H1 (cell line): ENCODE measurements at regions not wholly inside any gene's neighbourhood (a gene's known extent, or its start where the extent isn't known, plus 50 kb on each side); places are given as distances from the start of the nearest gene placed in this dataset.

ENCODE experiments used
- CTCF ChIA-PET: fragments of 300-600 bp; sonication (Branson Sonifier 250); formaldehyde crosslinking; loops from one replicate; lab custom pipeline; 2021; ENCODE audit not compliant: partially characterized antibody; lab: Charles Lee
- POLR2A ChIA-PET: fragments of 300-600 bp; sonication (Branson Sonifier 250); formaldehyde crosslinking; loops from one replicate; lab custom pipeline; 2021; ENCODE audit warnings: inconsistent platforms; ENCODE audit not compliant: partially characterized antibody; lab: Charles Lee
- DNase-seq, 2 experiments: peaks; one replicate each; pipeline versions ENCODE4 v3.0.0 to v3.0.0-alpha.2; 2010 to 2022; ENCODE audit warnings: low spot score in 2 of 2, low read depth in 1 of 2, mixed read lengths in 1 of 2
- FAIRE-seq: peaks from 2 replicates; lab custom pipeline; 2011; peaks lifted over from hg19 to GRCh38; lab: Jason Lieb, UNC
- H2AFZ ChIP-seq: 2 replicates; pipeline ENCODE4 v1.8.1; 2012; ENCODE audit warnings: low read length, inconsistent platforms
- H2AK5ac ChIP-seq: 2 replicates; pipeline ENCODE4 v1.6.1; 2013; ENCODE audit warnings: low read depth, low read length
- H2BK120ac ChIP-seq: replicated peaks from 2 replicates; pipeline ENCODE3; 2013; ENCODE audit warnings: low read depth, low read length, inconsistent platforms
- H2BK12ac ChIP-seq: 2 replicates; pipeline ENCODE4 v1.6.1; 2013; ENCODE audit warnings: low read depth, low read length
- H2BK15ac ChIP-seq: 2 replicates; pipeline ENCODE4 v1.6.1; 2013; ENCODE audit warnings: low read length
- H2BK20ac ChIP-seq: 2 replicates; pipeline ENCODE4 v1.6.1; 2013; ENCODE audit warnings: low read length
- H2BK5ac ChIP-seq: 2 replicates; pipeline ENCODE4 v1.6.1; 2013; ENCODE audit warnings: low read depth, low read length
- H3K14ac ChIP-seq: 2 replicates; pipeline ENCODE4 v1.6.1; 2013; ENCODE audit warnings: inconsistent platforms; ENCODE audit not compliant: insufficient read length
- H3K18ac ChIP-seq: 2 replicates; pipeline ENCODE4 v1.6.1; 2013; ENCODE audit warnings: low read length; ENCODE audit errors: extremely low read depth
- H3K23ac ChIP-seq: 2 replicates; pipeline ENCODE4 v1.6.1; 2013; ENCODE audit warnings: inconsistent platforms; ENCODE audit not compliant: insufficient read length
- H3K23me2 ChIP-seq: 2 replicates; pipeline ENCODE4 v1.6.1; 2013; ENCODE audit warnings: low read depth, low read length
- H3K27ac ChIP-seq: 2 replicates; pipeline ENCODE4 v1.6.1; 2011; ENCODE audit warnings: low read depth, low read length, inconsistent platforms
- H3K27me3 ChIP-seq, 4 experiments: replicated peaks in 1 of 4; 1 replicate in 1 of 4; 2 replicates in 3 of 4; pipeline versions ENCODE4 v1.6.1 to v1.8.1; 2011 to 2013; ENCODE audit warnings: low read length in 3 of 4, mild to moderate bottlenecking in 3 of 4, inconsistent platforms in 2 of 4, mixed read lengths in 2 of 4, moderate library complexity in 1 of 4; ENCODE audit not compliant: control insufficient read depth in 3 of 4, insufficient read depth in 3 of 4; ENCODE audit errors: extremely low read depth in 1 of 4
- H3K36me3 ChIP-seq, 4 experiments: 2 replicates each; pipeline versions ENCODE4 v1.6.1 to v1.8.1; 2011 to 2013; ENCODE audit warnings: mild to moderate bottlenecking in 4 of 4, low read length in 3 of 4, moderate library complexity in 2 of 4, control low read depth in 1 of 4, inconsistent platforms in 1 of 4; ENCODE audit not compliant: insufficient read depth in 4 of 4, control insufficient read depth in 2 of 4
- H3K4ac ChIP-seq: replicated peaks from 2 replicates; pipeline ENCODE3; 2013; ENCODE audit warnings: low read length, low read depth, mixed read lengths, inconsistent platforms; ENCODE audit not compliant: insufficient read length
- H3K4me1 ChIP-seq, 4 experiments: replicated peaks in 1 of 4; 1 replicate in 1 of 4; 2 replicates in 3 of 4; pipeline versions ENCODE4 v1.6.1 to v1.8.1; 2011 to 2013; ENCODE audit warnings: low read length in 3 of 4, inconsistent platforms in 2 of 4, mixed read lengths in 1 of 4; ENCODE audit not compliant: insufficient read depth in 4 of 4, control insufficient read depth in 3 of 4
- H3K4me2 ChIP-seq, 2 experiments: 2 replicates each; pipeline versions ENCODE4 v1.6.1 to v1.8.1; 2011 to 2013; ENCODE audit warnings: low read depth in 2 of 2, low read length in 2 of 2, control low read depth in 1 of 2, inconsistent platforms in 1 of 2, mild to moderate bottlenecking in 1 of 2; ENCODE audit not compliant: insufficient read depth in 1 of 2
- H3K4me3 ChIP-seq, 4 experiments: fragments of 200-600, 300-600 bp in 1 of 4; sonication (generic), shearing (Covaris generic), sonication (Bioruptor Twin) in 1 of 4; 2 replicates each; pipeline versions ENCODE4 v1.5.1 to v1.8.1; 2011 to 2016; ENCODE audit warnings: low read length in 4 of 4, low read depth in 3 of 4, control low read depth in 2 of 4, inconsistent platforms in 2 of 4, mild to moderate bottlenecking in 2 of 4, mixed read lengths in 1 of 4, moderate library complexity in 1 of 4; ENCODE audit not compliant: insufficient read depth in 2 of 4; ENCODE audit errors: extremely low read depth in 1 of 4
- H3K56ac ChIP-seq: replicated peaks from 2 replicates; pipeline ENCODE3; 2013; ENCODE audit warnings: low read depth, mild to moderate bottlenecking, mixed read lengths, low read length, inconsistent platforms; ENCODE audit not compliant: insufficient read length
- H3K79me1 ChIP-seq: 2 replicates; pipeline ENCODE4 v1.6.1; 2013; ENCODE audit warnings: low read depth, low read length, control low read depth
- H3K79me2 ChIP-seq, 2 experiments: 2 replicates each; pipeline versions ENCODE4 v1.6.1 to v1.8.1; 2012 to 2013; ENCODE audit warnings: low read length in 2 of 2, mild to moderate bottlenecking in 2 of 2, inconsistent platforms in 1 of 2; ENCODE audit not compliant: insufficient read depth in 2 of 2, control insufficient read depth in 1 of 2
- H3K9ac ChIP-seq, 4 experiments: replicated peaks in 1 of 4; 1 replicate in 1 of 4; 2 replicates in 3 of 4; pipeline versions ENCODE4 v1.6.1 to v1.8.1; 2011 to 2013; ENCODE audit warnings: low read depth in 3 of 4, low read length in 3 of 4, control low read depth in 2 of 4, mild to moderate bottlenecking in 2 of 4, moderate library complexity in 2 of 4, inconsistent platforms in 1 of 4; ENCODE audit errors: extremely low read depth in 1 of 4
- H3K9me3 ChIP-seq, 2 experiments: 2 replicates each; pipeline versions ENCODE4 v1.6.1 to v1.8.1; 2012 to 2013; ENCODE audit warnings: mild to moderate bottlenecking in 2 of 2, moderate library complexity in 2 of 2, control low read depth in 1 of 2, inconsistent platforms in 1 of 2, low read depth in 1 of 2, low read length in 1 of 2, mixed read lengths in 1 of 2; ENCODE audit not compliant: insufficient read depth in 2 of 2
- H4K20me1 ChIP-seq, 2 experiments: replicated peaks in 1 of 2; 2 replicates each; pipeline versions ENCODE3 to v1.8.1; 2011 to 2013; ENCODE audit warnings: inconsistent platforms in 2 of 2, low read length in 2 of 2, mild to moderate bottlenecking in 1 of 2; ENCODE audit not compliant: insufficient read depth in 2 of 2, control insufficient read depth in 1 of 2
- H4K5ac ChIP-seq: 2 replicates; pipeline ENCODE4 v1.6.1; 2013; ENCODE audit warnings: low read length, low read depth, mixed read lengths, inconsistent platforms; ENCODE audit not compliant: insufficient read length
- H4K8ac ChIP-seq: 2 replicates; pipeline ENCODE4 v1.8.0; 2013; ENCODE audit warnings: mild to moderate bottlenecking, moderate library complexity, low read length, inconsistent platforms; ENCODE audit not compliant: insufficient read depth; ENCODE audit errors: extremely low read depth
- H4K91ac ChIP-seq: replicated peaks from 2 replicates; pipeline ENCODE3; 2013; ENCODE audit warnings: low read length, mixed read lengths, inconsistent platforms; ENCODE audit not compliant: insufficient read length
- BRCA1 ChIP-seq: IDR thresholded peaks from 2 replicates; pipeline ENCODE4 v1.6.1; 2012; ENCODE audit warnings: low read depth, low read length, improper control_type of control experiment
- CBX8 ChIP-seq: fragments of 300-800, 300-1000 bp; sonication (generic); IDR thresholded peaks from 2 replicates; pipeline ENCODE4 v1.7.1; 2016; ENCODE audit warnings: low read depth, low read length, borderline replicate concordance
- FOSL1 ChIP-seq: IDR thresholded peaks from 2 replicates; pipeline ENCODE4 v1.6.1; 2011; ENCODE audit warnings: mild to moderate bottlenecking, low read depth, low read length, moderate library complexity; ENCODE audit not compliant: insufficient read depth
- KDM1A ChIP-seq: fragments of 200-600, 300-600 bp; sonication (generic); IDR thresholded peaks from 2 replicates; pipeline ENCODE4 v1.7.1; 2016; ENCODE audit warnings: mild to moderate bottlenecking, low read length, borderline replicate concordance
- KDM4A ChIP-seq: IDR thresholded peaks from one replicate; pipeline ENCODE4 v1.7.1; 2012; ENCODE audit warnings: low read depth, mild to moderate bottlenecking, moderate library complexity, low read length, inconsistent platforms; ENCODE audit not compliant: severe bottlenecking
- KDM5A ChIP-seq: fragments of 200-600 bp; IDR thresholded peaks from 2 replicates; pipeline ENCODE4 v1.7.1; 2012; ENCODE audit warnings: mild to moderate bottlenecking, low read length, inconsistent platforms, mixed read lengths
- NRF1 ChIP-seq: IDR thresholded peaks from 2 replicates; pipeline ENCODE4 v1.6.1; 2011; ENCODE audit warnings: mild to moderate bottlenecking, low read depth, low read length, improper control_type of control experiment
- PHF8 ChIP-seq: fragments of 200-600 bp; sonication (generic); conservative IDR thresholded peaks from 2 replicates; pipeline ENCODE4 v1.7.1; 2012; ENCODE audit warnings: low read depth, mild to moderate bottlenecking, inconsistent platforms, low read length, moderate library complexity
- POLR2A ChIP-seq, 2 experiments: IDR thresholded peaks; 1 replicate in 1 of 2; 2 replicates in 1 of 2; pipeline ENCODE4 v1.6.1; 2011; ENCODE audit warnings: low read depth in 2 of 2, low read length in 2 of 2, mild to moderate bottlenecking in 2 of 2; ENCODE audit errors: control extremely low read depth in 1 of 2
- SAP30 ChIP-seq: fragments of 300-600 bp; sonication (generic); IDR thresholded peaks from 2 replicates; pipeline ENCODE4 v1.7.1; 2012; ENCODE audit warnings: low read length, moderate library complexity, mild to moderate bottlenecking, inconsistent platforms; ENCODE audit not compliant: insufficient read depth, insufficient replicate concordance
- SP1 ChIP-seq: IDR thresholded peaks from 2 replicates; pipeline ENCODE4 v1.6.1; 2011; ENCODE audit warnings: low read depth, low read length
- TAF7 ChIP-seq: optimal IDR thresholded peaks from 2 replicates; pipeline ENCODE3; 2011; ENCODE audit warnings: low read depth, mild to moderate bottlenecking, inconsistent platforms, low read length, moderate library complexity, borderline replicate concordance
- WGBS, 2 experiments: shearing (Covaris generic) in 1 of 2; methylation state at CpG; one replicate each; pipeline versions ENCODE4 v1.1.6 to v1.1.7; 2013 to 2015; ENCODE audit warnings: low lambda C conversion rate in 2 of 2, mixed read lengths in 2 of 2, inconsistent platforms in 1 of 2, low coverage in 1 of 2, missing lambda C conversion rate in 1 of 2; ENCODE audit not compliant: insufficient replicate concordance in 2 of 2, insufficient coverage in 1 of 2, insufficient read length in 1 of 2; ENCODE audit errors: extremely low coverage in 1 of 2, missing lambda C conversion rate in 1 of 2; 5-methylcytosine and 5-hydroxymethylcytosine counted together

DNA sequence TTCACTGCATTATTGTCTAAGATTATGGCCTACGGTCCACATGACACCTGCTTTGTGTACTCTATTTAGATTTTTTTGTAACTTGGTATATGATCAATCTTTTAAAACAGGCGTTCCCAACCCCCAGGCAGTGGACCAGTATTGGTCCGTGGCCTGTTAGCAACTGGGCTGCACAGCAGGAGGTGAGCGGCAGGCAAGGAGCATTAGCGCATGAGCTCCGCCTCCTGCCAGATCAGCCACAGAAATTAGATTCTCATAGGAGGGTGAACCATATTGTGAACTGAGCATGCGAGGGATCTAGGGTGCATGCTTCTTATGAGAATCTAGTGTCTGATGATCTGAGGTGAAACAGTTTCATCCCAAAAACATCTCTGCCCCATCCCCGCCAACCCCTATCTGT is 228.4 kb upstream of the NR5A2 start:
- no peak overlapping the region for H4K8ac ChIP-seq
- FAIRE-seq (no peak), DNase-seq (peak in 1 of 2 experiments; percentile 56)
- no peak overlapping the region for H2BK120ac ChIP-seq
- H2BK12ac ChIP-seq: no peak overlapping the region
- no peaks in the 10 kb centered on the region for H3K79me1 ChIP-seq
- POLR2A ChIA-PET: no interaction called here
- 71% methylated on average over 8 of the region's 8 CpGs; no CpG with 5 or more reads in 1 of the 2 experiments for WGBS, 2 experiments
- no peak overlapping the region for H3K4ac ChIP-seq
- H3K4me3 ChIP-seq: no peak overlapping the region
- no peak overlapping the region for H2BK15ac ChIP-seq
- no peak overlapping the region for H3K56ac ChIP-seq
- no peak overlapping the region for H3K18ac ChIP-seq
- H2BK20ac ChIP-seq: no peak overlapping the region
- no peaks in the 10 kb centered on the region for H3K23me2 ChIP-seq
- no peak overlapping the region for H3K14ac ChIP-seq
- no peaks in the 10 kb centered on the region for H3K79me2 ChIP-seq
- H4K91ac ChIP-seq: no peak overlapping the region
- no peak overlapping the region for H3K4me2 ChIP-seq
- peaks cover 0 to 1% (median 0%) of the 10 kb centered on the region in 4 experiments; a peak in 1 of 7 replicates for H3K27me3 ChIP-seq
- H2AK5ac ChIP-seq: no peak overlapping the region
- CTCF ChIA-PET: interaction anchor here (0.6 to 1.0 kb wide), 2 partner anchors 50 to 72 kb away, joined by 3 read pairs; no protein-coding TSS in a partner anchor
- no peaks in the 10 kb centered on the region for H4K20me1 ChIP-seq
- H3K36me3 ChIP-seq: no peaks in the 10 kb centered on the region
- TF ChIP-seq NRF1 (no peak), KDM1A (no peak), TAF7 (no peak), SP1 (no peak), KDM4A (no peak), FOSL1 (no peak), BRCA1 (no peak), PHF8 (no peak), CBX8 (no peak), POLR2A (IDR thresholded peaks at IDR 0.05; ENCODE audit: control extremely low read depth in 1 of 2, low read depth in 2 of 2, low read length in 2 of 2) (no peak), SAP30 (no peak), KDM5A (no peak)
- H3K27ac ChIP-seq: no peak overlapping the region
- H3K4me1 ChIP-seq: peaks cover 0 to 3% (median 0%) of the 10 kb centered on the region in 4 experiments; a peak in 1 of 7 replicates
- no peak overlapping the region for H2AFZ ChIP-seq
- H2BK5ac ChIP-seq: no peak overlapping the region
- no peak overlapping the region for H3K9ac ChIP-seq
- H3K23ac ChIP-seq: no peak overlapping the region
- H3K9me3 ChIP-seq: no peaks in the 10 kb centered on the region
- H4K5ac ChIP-seq: no peak overlapping the region
